SU-DHL-6 (cell line): ENCODE measurements at regions not wholly inside any gene's neighbourhood (a gene's known extent, or its start where the extent isn't known, plus 50 kb on each side); places are given as distances from the start of the nearest gene placed in this dataset.

ENCODE experiments used
- H2AFZ ChIP-seq: fragments of 200-600 bp; sonication (generic); 2 replicates; pipeline ENCODE4 v1.6.1; 2014; ENCODE audit warnings: low read depth, mild to moderate bottlenecking, moderate library complexity, mixed read lengths, antibody characterized with exemption, low read length; ENCODE audit not compliant: severe bottlenecking
- H3F3A ChIP-seq: fragments of 200-600 bp; shearing (Covaris generic); 2 replicates; pipeline ENCODE4 v1.6.0; 2016; ENCODE audit warnings: antibody characterized with exemption, mild to moderate bottlenecking; ENCODE audit not compliant: insufficient read depth
- H3K27ac ChIP-seq: fragments of 200-600 bp; sonication (generic); 2 replicates; pipeline ENCODE4 v1.5.1; 2016; ENCODE audit warnings: low read depth, mild to moderate bottlenecking, low read length, moderate library complexity, mixed read lengths
- H3K27me3 ChIP-seq: fragments of 200-600 bp; sonication (generic), shearing (Covaris generic); 2 replicates; pipeline ENCODE4 v1.6.0; 2014; ENCODE audit warnings: mild to moderate bottlenecking, low read length
- H3K36me3 ChIP-seq: fragments of 200-600 bp; sonication (generic); 2 replicates; pipeline ENCODE4 v1.6.1; 2014; ENCODE audit warnings: mild to moderate bottlenecking, low read length, mixed read lengths
- H3K4me2 ChIP-seq: fragments of 300-600, 200-600 bp; shearing (Covaris generic), sonication (generic); 2 replicates; pipeline ENCODE4 v1.6.0; 2014; ENCODE audit warnings: low read length, low read depth, mild to moderate bottlenecking; ENCODE audit not compliant: poor library complexity, severe bottlenecking
- H3K4me3 ChIP-seq: fragments of 200-600 bp; sonication (generic); 2 replicates; pipeline ENCODE4 v1.5.1; 2014; ENCODE audit warnings: antibody characterized with exemption, low read length, mild to moderate bottlenecking, mixed read lengths; ENCODE audit not compliant: insufficient read depth, poor library complexity, severe bottlenecking
- H3K79me2 ChIP-seq: fragments of 200-600 bp; sonication (generic); 2 replicates; pipeline ENCODE4 v1.6.1; 2014; ENCODE audit warnings: mild to moderate bottlenecking, low read length, moderate library complexity; ENCODE audit not compliant: insufficient read depth
- H3K9ac ChIP-seq: fragments of 200-600 bp; sonication (generic); 2 replicates; pipeline ENCODE4 v1.7.0; 2014; ENCODE audit warnings: mild to moderate bottlenecking, low read length
- H3K9me2 ChIP-seq: fragments of 200-600 bp; sonication (generic); replicated peaks from 2 replicates; pipeline ENCODE4 v1.6.1; 2014; ENCODE audit warnings: low read length; ENCODE audit not compliant: insufficient read depth
- H3K9me3 ChIP-seq: fragments of 200-600 bp; sonication (generic); 2 replicates; pipeline ENCODE4 v1.6.1; 2014; ENCODE audit warnings: low read length, mixed read lengths; ENCODE audit not compliant: insufficient read depth
- H4K20me1 ChIP-seq: fragments of 200-600 bp; sonication (generic); 2 replicates; pipeline ENCODE4 v1.6.1; 2014; ENCODE audit warnings: low read depth, mild to moderate bottlenecking, antibody characterized with exemption, low read length, moderate library complexity, mixed read lengths
- CTCF ChIP-seq: fragments of 200-600 bp; sonication (generic); IDR thresholded peaks from one replicate; pipeline ENCODE4 v1.5.1; 2017; ENCODE audit warnings: antibody characterized with exemption, mild to moderate bottlenecking, low read length, moderate library complexity; ENCODE audit not compliant: insufficient read depth, poor library complexity, severe bottlenecking
- EZH2phosphoT487 ChIP-seq: fragments of 200-600 bp; sonication (generic), shearing (Covaris generic); conservative IDR thresholded peaks from 2 replicates; pipeline ENCODE4 v1.6.1; 2018; ENCODE audit warnings: mild to moderate bottlenecking, antibody characterized with exemption, low read length, moderate library complexity, mixed read lengths

GRCh38 chr3:40745381-40746106, 220.8 kb downstream of the ZNF621 start:
- H3K9ac ChIP-seq, result no peak overlapping the region
- no peak overlapping the region for H2AFZ ChIP-seq
- H4K20me1 ChIP-seq, result no peaks in the 10 kb centered on the region
- no peaks in the 10 kb centered on the region for H3K36me3 ChIP-seq
- no peaks in the 10 kb centered on the region for H3F3A ChIP-seq
- H3K4me3 ChIP-seq, result no peak overlapping the region
- H3K27me3 ChIP-seq, result no peaks in the 10 kb centered on the region
- no peak overlapping the region for H3K4me2 ChIP-seq
- H3K9me3 ChIP-seq, result no peaks in the 10 kb centered on the region
- no peaks in the 10 kb centered on the region for H3K9me2 ChIP-seq
- H3K27ac ChIP-seq, result no peak overlapping the region
- TF ChIP-seq CTCF, result no peak
- no peak for TF ChIP-seq EZH2phosphoT487
- H3K79me2 ChIP-seq, result no peaks in the 10 kb centered on the region

GRCh38 chr3:40751666-40752065, 226.9 kb downstream of the ZNF621 start:
- Histone ChIP-seq H3K79me2 (no peaks in the 10 kb centered on the region), H2AFZ (no peak overlapping the region), H3K4me2 (no peak overlapping the region), H3K36me3 (no peaks in the 10 kb centered on the region), H3K27me3 (no peaks in the 10 kb centered on the region), H3K9me3 (no peaks in the 10 kb centered on the region), H3K9me2 (no peaks in the 10 kb centered on the region), H4K20me1 (no peaks in the 10 kb centered on the region), H3K4me3 (no peak overlapping the region), H3F3A (no peaks in the 10 kb centered on the region), H3K27ac (no peak overlapping the region), H3K9ac (no peak overlapping the region)
- TF ChIP-seq CTCF (no peak), EZH2phosphoT487 (no peak)

DNA sequence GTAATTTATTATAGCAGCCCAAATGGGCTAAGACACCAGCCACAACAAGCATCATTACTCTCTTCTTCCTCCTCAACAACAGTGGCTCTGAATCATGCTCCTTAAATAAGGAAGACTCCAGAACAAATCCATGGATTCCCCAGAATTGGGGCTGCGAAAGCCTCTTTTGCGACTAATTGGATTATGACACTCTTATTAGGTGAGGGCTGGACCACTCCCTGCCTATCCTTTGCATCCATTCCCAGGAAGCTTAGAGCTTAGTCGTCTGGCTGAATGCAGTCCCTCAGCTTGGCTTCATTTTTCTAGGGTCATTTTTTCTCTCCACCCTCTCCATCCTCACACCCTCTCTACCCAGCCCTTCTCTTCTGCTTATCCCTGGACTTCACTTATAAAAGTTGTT, 227.7 kb downstream of the ZNF621 start:
- TF ChIP-seq EZH2phosphoT487 (no peak), CTCF (no peak)
- Histone ChIP-seq H3K36me3 (no peaks in the 10 kb centered on the region), H3K79me2 (no peaks in the 10 kb centered on the region), H3K9me2 (no peaks in the 10 kb centered on the region), H4K20me1 (no peaks in the 10 kb centered on the region), H3K9me3 (no peaks in the 10 kb centered on the region), H3K4me2 (no peak overlapping the region), H3F3A (no peaks in the 10 kb centered on the region), H3K4me3 (no peak overlapping the region), H3K27ac (no peak overlapping the region), H3K9ac (no peak overlapping the region), H3K27me3 (no peaks in the 10 kb centered on the region), H2AFZ (no peak overlapping the region)
